HEK293 (cell line): ENCODE measurements at regions not wholly inside any gene's neighbourhood (a gene's known extent, or its start where the extent isn't known, plus 50 kb on each side); places are given as distances from the start of the nearest gene placed in this dataset.
A peak's percentile ranks its signal among the peaks of the same experiment; 100 is the strongest.

Experiments
- CTCF ChIA-PET: fragments of 350-600 bp; formaldehyde crosslinking; extraction: SDS; loops from one replicate; lab custom pipeline; 2021; ENCODE audit warnings: antibody characterized with exemption; lab: Yijun Ruan, JAX
- POLR2A ChIA-PET: fragments of 300-600 bp; formaldehyde crosslinking; extraction: SDS; loops from one replicate; lab custom pipeline; 2020; ENCODE audit warnings: antibody characterized with exemption, inconsistent platforms; lab: Yijun Ruan, JAX
- H3K27ac ChIP-seq: fragments of 200-500 bp; sonication (Bioruptor generic); 2 replicates; pipeline ENCODE4 v1.5.1; 2014; ENCODE audit warnings: low read depth, low read length, control low read depth, inconsistent platforms; ENCODE audit errors: extremely low read depth
- H3K36me3 ChIP-seq, 2 experiments: fragments of 200-500 bp in 1 of 2; sonication (Bioruptor generic) in 1 of 2; 1 replicate in 1 of 2; 2 replicates in 1 of 2; pipeline ENCODE4 v1.5.1; 2014 to 2017; ENCODE audit warnings: inconsistent platforms in 2 of 2, low read length in 2 of 2; ENCODE audit not compliant: control insufficient read depth in 2 of 2, insufficient read depth in 1 of 2
- H3K4me1 ChIP-seq: fragments of 200-500 bp; sonication (Bioruptor generic); 2 replicates; pipeline ENCODE4 v1.5.1; 2014; ENCODE audit warnings: mild to moderate bottlenecking, low read length, inconsistent platforms; ENCODE audit not compliant: control insufficient read depth, insufficient read depth
- H3K4me3 ChIP-seq: 2 replicates; pipeline ENCODE4 v1.5.1; 2011; ENCODE audit warnings: low read depth, mild to moderate bottlenecking, control low read depth, low read length, moderate library complexity
- H3K9me3 ChIP-seq: fragments of 200-500 bp; sonication (Bioruptor generic); 2 replicates; pipeline ENCODE4 v1.5.1; 2014; ENCODE audit warnings: low read depth, low read length, inconsistent platforms; ENCODE audit not compliant: control insufficient read depth, insufficient read depth
- BCL11A ChIP-seq: fragments of 450-650 bp; formaldehyde crosslinking; IDR thresholded peaks from 2 replicates; pipeline ENCODE4 v1.5.1; 2016; ENCODE audit warnings: low read depth, missing biosample characterization, missing genetic modification characterization
- BCL11B ChIP-seq: fragments of 450-650 bp; formaldehyde crosslinking; IDR thresholded peaks from 2 replicates; pipeline ENCODE4 v1.5.1; 2016; ENCODE audit warnings: low read depth, missing biosample characterization, missing genetic modification characterization
- HOXD13 ChIP-seq: sonication (generic); formaldehyde crosslinking; IDR thresholded peaks from 2 replicates; pipeline ENCODE4 v1.8.0; 2022; ENCODE audit warnings: missing genetic modification reagents, borderline replicate concordance
- ZFHX2 ChIP-seq: fragments of 450-650 bp; formaldehyde crosslinking; conservative IDR thresholded peaks from 2 replicates; pipeline ENCODE4 v1.5.1; 2016; ENCODE audit warnings: missing biosample characterization, missing genetic modification characterization
- ZFP3 ChIP-seq: fragments of 450-650 bp; formaldehyde crosslinking; IDR thresholded peaks from 2 replicates; pipeline ENCODE4 v1.5.1; 2016; ENCODE audit warnings: low read depth, missing biosample characterization, missing genetic modification characterization
- ZNF146 ChIP-seq: fragments of 450-650 bp; formaldehyde crosslinking; IDR thresholded peaks from 2 replicates; pipeline ENCODE4 v1.5.1; 2016; ENCODE audit warnings: missing biosample characterization, missing genetic modification characterization
- ZNF311 ChIP-seq: fragments of 450-650 bp; formaldehyde crosslinking; IDR thresholded peaks from 2 replicates; pipeline ENCODE4 v1.5.1; 2017; ENCODE audit warnings: missing biosample characterization, missing genetic modification characterization, borderline replicate concordance
- ZNF324 ChIP-seq: fragments of 450-650 bp; formaldehyde crosslinking; IDR thresholded peaks from 2 replicates; pipeline ENCODE4 v1.5.1; 2016; ENCODE audit warnings: missing biosample characterization, missing genetic modification characterization
- ZNF350 ChIP-seq: fragments of 450-650 bp; formaldehyde crosslinking; IDR thresholded peaks from 2 replicates; pipeline ENCODE4 v1.5.0; 2017; ENCODE audit warnings: missing biosample characterization, mild to moderate bottlenecking, missing genetic modification characterization
- ZNF362 ChIP-seq: fragments of 450-650 bp; formaldehyde crosslinking; IDR thresholded peaks from 2 replicates; pipeline ENCODE4 v1.5.1; 2016; ENCODE audit warnings: missing biosample characterization, missing genetic modification characterization
- ZNF544 ChIP-seq: fragments of 450-650 bp; formaldehyde crosslinking; IDR thresholded peaks from 2 replicates; pipeline ENCODE4 v1.5.0; 2017; ENCODE audit warnings: missing biosample characterization, missing genetic modification characterization
- ZNF548 ChIP-seq: fragments of 450-650 bp; formaldehyde crosslinking; IDR thresholded peaks from 2 replicates; pipeline ENCODE4 v1.5.1; 2016; ENCODE audit warnings: missing biosample characterization, missing genetic modification characterization
- ZNF768 ChIP-seq: fragments of 450-650 bp; formaldehyde crosslinking; IDR thresholded peaks from 2 replicates; pipeline ENCODE4 v1.5.1; 2018; ENCODE audit warnings: missing biosample characterization, mild to moderate bottlenecking, missing genetic modification characterization
- ZSCAN4 ChIP-seq: fragments of 450-650 bp; formaldehyde crosslinking; IDR thresholded peaks from 2 replicates; pipeline ENCODE4 v1.5.1; 2017; ENCODE audit warnings: missing biosample characterization, missing genetic modification characterization
- TF ChIP-seq, protein P1 (sequence below): fragments of 450-650 bp; formaldehyde crosslinking; IDR thresholded peaks from 2 replicates; pipeline ENCODE4 v1.5.1; 2016; ENCODE audit warnings: missing biosample characterization, missing genetic modification characterization

- TF ChIP-seq, protein P1, sequence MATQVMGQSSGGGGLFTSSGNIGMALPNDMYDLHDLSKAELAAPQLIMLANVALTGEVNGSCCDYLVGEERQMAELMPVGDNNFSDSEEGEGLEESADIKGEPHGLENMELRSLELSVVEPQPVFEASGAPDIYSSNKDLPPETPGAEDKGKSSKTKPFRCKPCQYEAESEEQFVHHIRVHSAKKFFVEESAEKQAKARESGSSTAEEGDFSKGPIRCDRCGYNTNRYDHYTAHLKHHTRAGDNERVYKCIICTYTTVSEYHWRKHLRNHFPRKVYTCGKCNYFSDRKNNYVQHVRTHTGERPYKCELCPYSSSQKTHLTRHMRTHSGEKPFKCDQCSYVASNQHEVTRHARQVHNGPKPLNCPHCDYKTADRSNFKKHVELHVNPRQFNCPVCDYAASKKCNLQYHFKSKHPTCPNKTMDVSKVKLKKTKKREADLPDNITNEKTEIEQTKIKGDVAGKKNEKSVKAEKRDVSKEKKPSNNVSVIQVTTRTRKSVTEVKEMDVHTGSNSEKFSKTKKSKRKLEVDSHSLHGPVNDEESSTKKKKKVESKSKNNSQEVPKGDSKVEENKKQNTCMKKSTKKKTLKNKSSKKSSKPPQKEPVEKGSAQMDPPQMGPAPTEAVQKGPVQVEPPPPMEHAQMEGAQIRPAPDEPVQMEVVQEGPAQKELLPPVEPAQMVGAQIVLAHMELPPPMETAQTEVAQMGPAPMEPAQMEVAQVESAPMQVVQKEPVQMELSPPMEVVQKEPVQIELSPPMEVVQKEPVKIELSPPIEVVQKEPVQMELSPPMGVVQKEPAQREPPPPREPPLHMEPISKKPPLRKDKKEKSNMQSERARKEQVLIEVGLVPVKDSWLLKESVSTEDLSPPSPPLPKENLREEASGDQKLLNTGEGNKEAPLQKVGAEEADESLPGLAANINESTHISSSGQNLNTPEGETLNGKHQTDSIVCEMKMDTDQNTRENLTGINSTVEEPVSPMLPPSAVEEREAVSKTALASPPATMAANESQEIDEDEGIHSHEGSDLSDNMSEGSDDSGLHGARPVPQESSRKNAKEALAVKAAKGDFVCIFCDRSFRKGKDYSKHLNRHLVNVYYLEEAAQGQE = peak; percentile 90
- no peak for TF ChIP-seq HOXD13 (CRISPR knock-in tag)
- no peaks in the 10 kb centered on the region for H3K36me3 ChIP-seq
- no peak overlapping the region for H3K27ac ChIP-seq
- POLR2A ChIA-PET = no interaction called here
- no peaks in the 10 kb centered on the region for H3K4me1 ChIP-seq
- no peak overlapping the region for H3K4me3 ChIP-seq
- no peaks in the 10 kb centered on the region for H3K9me3 ChIP-seq
- CTCF ChIA-PET = interaction anchor here (0.7 kb wide), 1 partner anchor 151 kb away, joined by 3 read pairs; no protein-coding TSS in a partner anchor
Observed at GRCh38 chr22:26977741-26978376, 320.5 kb downstream of the MIAT start.

DNA sequence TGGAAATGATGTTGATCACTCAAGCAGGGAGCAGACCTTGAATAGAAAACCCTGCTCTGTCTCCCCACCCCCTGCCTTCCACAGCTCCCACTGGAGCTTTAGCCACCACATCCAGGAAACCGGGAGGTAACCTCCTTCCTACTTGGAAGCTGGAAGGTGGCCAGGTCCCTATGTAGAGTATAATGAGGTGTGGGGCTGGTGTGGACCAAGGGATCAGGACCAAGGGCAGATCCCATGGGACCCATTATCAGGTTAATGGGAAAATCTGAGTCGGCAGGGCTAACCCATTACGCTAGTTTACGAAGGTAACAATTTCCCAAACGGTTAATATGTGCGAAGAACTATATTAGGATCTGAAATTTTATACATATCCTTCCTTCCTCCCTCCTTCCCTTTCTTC lies 321.9 kb downstream of the MIAT start:
- Histone ChIP-seq H3K27ac (no peak overlapping the region), H3K9me3 (no peaks in the 10 kb centered on the region), H3K36me3 (no peaks in the 10 kb centered on the region), H3K4me1 (no peaks in the 10 kb centered on the region), H3K4me3 (no peak overlapping the region)
- POLR2A ChIA-PET = no interaction called here
- CTCF ChIA-PET = no interaction called here
- no peak for TF ChIP-seq ZNF548 (tag by site-specific recombination)
- TF ChIP-seq, protein P1 = peak; percentile 81

- no peaks in the 10 kb centered on the region for H3K36me3 ChIP-seq
- H3K4me3 ChIP-seq = no peak overlapping the region
- H3K4me1 ChIP-seq = no peaks in the 10 kb centered on the region
- H3K27ac ChIP-seq = no peak overlapping the region
- TF ChIP-seq ZNF324 (tag by site-specific recombination) = no peak
- TF ChIP-seq ZNF350 (tag by site-specific recombination) = no peak
- no peak for TF ChIP-seq ZNF311 (tag by site-specific recombination)
- no peak for TF ChIP-seq ZFHX2
- TF ChIP-seq BCL11B = no peak
- no peak for TF ChIP-seq ZNF146 (tag by site-specific recombination)
- TF ChIP-seq BCL11A (tag by site-specific recombination) = no peak
- no peak for TF ChIP-seq ZFP3 (tag by site-specific recombination)
- TF ChIP-seq ZSCAN4 (tag by site-specific recombination) = no peak
- no peak for TF ChIP-seq ZNF362
- no peak for TF ChIP-seq ZNF768 (tag by site-specific recombination)
- TF ChIP-seq ZNF544 (tag by site-specific recombination) = no peak
- TF ChIP-seq, all 188 proteins: peak for 0
- no peaks in the 10 kb centered on the region for H3K9me3 ChIP-seq
- ChIA-PET CTCF (no interaction called here), POLR2A (no interaction called here)
Observed at GRCh38 chr22:26981111-26981510, 323.7 kb downstream of the MIAT start.
